Cardiac muscle cell (in vitro differentiated cells and primary cell): ENCODE measurements at regions not wholly inside any gene's neighbourhood (a gene's known extent, or its start where the extent isn't known, plus 50 kb on each side); places are given as distances from the start of the nearest gene placed in this dataset.

Experiments
- DNase-seq, 2 donors: peaks; one replicate each; pipeline versions ENCODE4 v3.0.0 to v3.0.0-alpha.2; 2010 to 2017; ENCODE audit warnings: low read depth in 1 of 2, low spot score in 1 of 2
- H3K27ac ChIP-seq: fragments of 200-600 bp; sonication (generic); 2 replicates; pipeline ENCODE4 v1.5.1; 2016
- H3K27me3 ChIP-seq: fragments of 200-600 bp; sonication (generic); 2 replicates; pipeline ENCODE4 v1.6.0; 2016; ENCODE audit warnings: control low read depth
- H3K36me3 ChIP-seq: fragments of 200-600 bp; sonication (generic); 2 replicates; pipeline ENCODE4 v1.5.1; 2016; ENCODE audit warnings: control low read depth
- H3K4me1 ChIP-seq: fragments of 200-600 bp; sonication (generic); 2 replicates; pipeline ENCODE4 v1.8.1; 2017; ENCODE audit warnings: low read depth, mild to moderate bottlenecking, mixed run types
- H3K4me3 ChIP-seq: fragments of 200-600 bp; sonication (generic); 2 replicates; pipeline ENCODE4 v1.5.1; 2016; ENCODE audit warnings: mild to moderate bottlenecking
- H3K9me3 ChIP-seq: fragments of 200-600 bp; sonication (generic); 2 replicates; pipeline ENCODE4 v1.5.1; 2017; ENCODE audit warnings: low read depth, mild to moderate bottlenecking, control low read depth
- TF ChIP-seq, protein P1 (sequence below): IDR thresholded peaks from 2 replicates; pipeline ENCODE4 v1.5.1; 2012; ENCODE audit warnings: low read depth, mild to moderate bottlenecking, low read length

DNA sequence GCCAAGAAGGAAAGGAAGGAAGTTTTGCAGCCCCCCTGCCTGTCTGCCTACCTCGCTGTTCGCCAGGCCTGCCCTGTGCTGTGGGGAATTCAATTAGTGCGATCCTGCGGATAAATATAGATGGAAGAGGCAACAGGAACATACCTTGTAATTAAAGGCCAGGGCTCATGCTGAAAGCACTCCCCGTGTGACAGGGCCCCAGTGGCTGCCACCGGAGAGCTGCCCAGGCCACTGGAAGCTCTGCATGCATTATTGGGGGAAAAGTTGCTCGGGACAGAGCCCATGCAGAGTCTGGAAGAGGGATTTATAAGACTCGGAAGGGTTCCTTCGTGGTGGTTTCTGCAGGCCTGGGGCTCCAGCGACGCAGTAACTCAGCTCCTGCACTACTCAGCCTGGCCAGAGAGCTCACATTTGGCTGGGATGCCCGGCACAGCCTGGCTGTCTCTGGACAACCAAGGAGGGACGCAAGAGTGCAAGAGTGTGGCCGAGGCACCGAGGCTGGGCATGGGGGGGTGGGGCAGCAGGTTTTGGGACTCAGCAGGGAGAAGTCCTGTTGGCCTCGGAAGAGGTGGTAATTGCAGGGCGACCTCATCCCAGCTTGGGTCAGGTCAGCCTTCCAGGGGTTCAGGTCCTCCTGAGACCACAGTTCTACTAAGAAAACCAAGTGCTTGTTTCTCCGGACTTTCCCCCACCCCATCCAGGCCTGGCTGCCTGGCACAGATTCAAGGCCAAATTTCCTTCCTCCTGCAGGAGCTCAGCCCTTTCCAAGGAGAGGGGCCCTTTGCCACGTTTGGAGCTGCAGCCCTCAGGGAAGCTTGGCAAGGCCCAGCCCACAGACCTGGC is 68.1 kb upstream of the GGTA1 start:
- no peaks in the 10 kb centered on the region for H3K36me3 ChIP-seq
- DNase-seq: peak; percentile 17 to 29
- TF ChIP-seq, protein P1, sequence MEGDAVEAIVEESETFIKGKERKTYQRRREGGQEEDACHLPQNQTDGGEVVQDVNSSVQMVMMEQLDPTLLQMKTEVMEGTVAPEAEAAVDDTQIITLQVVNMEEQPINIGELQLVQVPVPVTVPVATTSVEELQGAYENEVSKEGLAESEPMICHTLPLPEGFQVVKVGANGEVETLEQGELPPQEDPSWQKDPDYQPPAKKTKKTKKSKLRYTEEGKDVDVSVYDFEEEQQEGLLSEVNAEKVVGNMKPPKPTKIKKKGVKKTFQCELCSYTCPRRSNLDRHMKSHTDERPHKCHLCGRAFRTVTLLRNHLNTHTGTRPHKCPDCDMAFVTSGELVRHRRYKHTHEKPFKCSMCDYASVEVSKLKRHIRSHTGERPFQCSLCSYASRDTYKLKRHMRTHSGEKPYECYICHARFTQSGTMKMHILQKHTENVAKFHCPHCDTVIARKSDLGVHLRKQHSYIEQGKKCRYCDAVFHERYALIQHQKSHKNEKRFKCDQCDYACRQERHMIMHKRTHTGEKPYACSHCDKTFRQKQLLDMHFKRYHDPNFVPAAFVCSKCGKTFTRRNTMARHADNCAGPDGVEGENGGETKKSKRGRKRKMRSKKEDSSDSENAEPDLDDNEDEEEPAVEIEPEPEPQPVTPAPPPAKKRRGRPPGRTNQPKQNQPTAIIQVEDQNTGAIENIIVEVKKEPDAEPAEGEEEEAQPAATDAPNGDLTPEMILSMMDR: no peak
- peaks cover 20% of the 10 kb centered on the region for H3K4me1 ChIP-seq
- no peaks in the 10 kb centered on the region for H3K27me3 ChIP-seq
- H3K27ac ChIP-seq: peak overlapping the region; percentile 40
- H3K9me3 ChIP-seq: no peaks in the 10 kb centered on the region
- H3K4me3 ChIP-seq: no peak overlapping the region

DNA sequence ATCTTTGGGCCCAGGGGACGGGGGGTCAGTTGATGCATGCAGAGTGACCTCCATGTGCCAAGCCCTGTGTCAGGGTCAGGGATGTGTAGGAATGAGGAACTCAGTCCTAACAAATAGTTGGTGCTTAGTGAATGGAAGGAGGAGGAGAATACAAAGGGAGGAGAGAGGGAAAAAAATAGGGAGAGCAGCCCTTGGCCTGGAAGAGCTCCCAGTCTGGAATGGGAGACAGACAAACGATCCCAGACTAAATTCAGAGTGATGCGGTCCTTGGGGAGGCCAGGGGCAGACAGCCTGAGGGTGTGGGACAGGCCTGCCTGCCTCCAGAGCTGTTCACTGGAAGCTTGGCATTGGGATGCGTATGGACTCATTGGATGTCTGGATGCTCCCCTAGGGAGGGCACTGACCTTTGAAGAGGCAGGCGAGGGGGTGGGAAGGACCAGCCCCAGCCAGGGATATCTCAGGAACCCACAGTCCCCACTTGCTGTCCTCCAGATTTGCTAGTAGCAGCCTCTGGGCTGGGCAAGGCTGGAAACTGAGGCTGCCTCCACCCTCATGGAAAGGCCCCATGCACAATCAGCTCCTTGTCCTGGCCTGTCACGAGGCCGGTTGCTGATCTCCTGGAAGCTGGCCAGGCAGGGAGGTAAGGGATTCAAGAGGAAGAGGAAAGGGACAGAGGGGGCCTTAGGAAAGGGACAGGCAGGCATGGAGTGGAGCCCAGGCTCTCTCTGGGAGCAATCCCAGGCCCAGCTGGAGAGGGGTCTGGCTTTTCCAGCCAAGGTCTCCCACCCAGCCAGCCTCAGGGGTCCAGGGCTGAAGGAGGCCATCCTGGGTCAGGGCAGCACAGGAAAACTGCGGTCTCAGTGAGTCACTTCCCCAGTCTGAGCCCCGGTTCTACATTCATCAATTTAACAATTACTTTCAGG is 69.0 kb upstream of the GGTA1 start:
- TF ChIP-seq, protein P1: no peak
- Histone ChIP-seq H3K36me3 (no peaks in the 10 kb centered on the region), H3K4me3 (no peak overlapping the region), H3K27me3 (no peaks in the 10 kb centered on the region), H3K4me1 (peaks cover 20% of the 10 kb centered on the region), H3K9me3 (no peaks in the 10 kb centered on the region), H3K27ac (no peak overlapping the region)
- DNase-seq: peak in 1 of 2 donors; percentile 36

DNA sequence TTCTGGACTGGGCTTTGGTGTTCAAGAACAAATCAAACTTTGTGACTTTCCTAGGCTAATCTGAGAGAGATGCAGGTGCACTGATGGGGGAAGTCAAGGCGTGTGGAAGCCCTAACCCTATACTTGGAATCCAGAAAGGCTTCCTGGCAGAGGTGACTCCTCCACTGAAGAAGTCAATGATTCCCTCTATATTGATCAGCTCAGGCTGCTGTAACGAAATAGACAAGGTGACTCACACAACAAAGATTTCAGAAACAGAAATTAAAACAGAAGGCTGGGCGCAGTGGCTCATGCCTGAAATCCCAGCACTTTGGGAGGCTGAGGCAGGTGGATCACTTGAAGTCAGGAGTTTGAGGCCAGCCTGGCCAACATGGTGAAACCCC is 69.6 kb upstream of the GGTA1 start:
- Histone ChIP-seq H3K9me3 (no peaks in the 10 kb centered on the region), H3K27ac (no peak overlapping the region), H3K4me1 (peaks cover 20% of the 10 kb centered on the region), H3K36me3 (no peaks in the 10 kb centered on the region), H3K4me3 (no peak overlapping the region), H3K27me3 (no peaks in the 10 kb centered on the region)
- no peak for DNase-seq
- TF ChIP-seq, protein P1: no peak

DNA sequence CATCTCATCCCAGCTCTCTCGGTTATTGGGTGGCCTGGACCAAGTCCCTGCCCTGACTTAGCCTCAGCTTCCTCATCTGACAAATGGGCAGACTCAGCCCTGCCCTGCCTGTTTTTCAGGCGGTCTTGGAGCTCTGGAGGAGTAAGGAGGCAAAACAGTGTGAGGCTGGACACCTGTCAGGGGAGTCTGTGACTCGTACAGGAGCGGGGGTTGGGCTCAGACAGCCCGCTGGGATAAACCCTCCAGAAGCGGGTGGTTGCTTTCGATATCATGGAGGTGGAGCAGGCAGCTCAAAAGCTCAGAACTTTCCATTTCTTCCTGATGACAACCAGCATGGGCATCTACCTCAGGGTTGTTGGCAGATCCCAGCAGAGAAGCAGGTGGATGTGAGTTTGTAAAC is 72.9 kb upstream of the GGTA1 start:
- no peak overlapping the region for H3K4me3 ChIP-seq
- peaks cover 30% of the 10 kb centered on the region for H3K4me1 ChIP-seq
- H3K27me3 ChIP-seq: no peaks in the 10 kb centered on the region
- DNase-seq: no peak
- no peak overlapping the region for H3K27ac ChIP-seq
- TF ChIP-seq, protein P1: no peak
- no peaks in the 10 kb centered on the region for H3K36me3 ChIP-seq
- no peaks in the 10 kb centered on the region for H3K9me3 ChIP-seq

DNA sequence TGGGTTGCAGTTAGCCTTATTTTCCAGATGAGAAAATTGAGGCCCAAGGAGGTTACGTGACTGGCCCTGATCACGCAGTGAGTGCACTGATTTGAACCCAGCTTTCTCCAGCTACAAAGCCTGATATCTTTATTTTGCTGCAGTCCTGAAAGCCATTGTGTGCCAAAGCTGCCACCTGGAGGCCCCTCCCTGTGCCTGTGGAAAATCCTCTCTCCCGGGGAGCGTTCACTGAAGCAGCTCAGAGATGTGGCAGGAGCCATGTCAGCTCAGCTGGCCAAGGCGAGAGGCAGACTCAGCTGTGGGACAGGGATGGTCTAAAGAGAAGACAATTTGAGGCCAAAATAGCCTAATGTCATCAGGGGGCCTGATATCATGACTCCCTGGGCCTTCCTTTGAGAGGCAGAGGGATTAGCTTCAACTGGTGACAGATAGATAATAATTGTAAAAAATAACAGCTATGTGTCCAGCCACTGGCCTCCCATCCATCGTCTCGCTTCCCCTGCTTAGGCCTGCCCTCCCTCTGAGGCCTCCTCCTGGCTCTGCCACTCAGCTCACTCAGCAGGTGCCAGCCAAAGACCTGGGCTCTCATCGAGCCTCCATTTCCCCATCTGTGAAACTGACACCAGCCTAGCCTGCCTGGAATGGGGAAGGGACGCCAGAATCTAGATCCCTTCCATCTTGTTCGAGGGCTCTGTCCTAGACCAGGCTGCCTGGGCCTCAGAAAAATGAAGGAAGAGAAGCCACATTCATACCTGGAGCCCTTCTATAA is 74.3 kb upstream of the GGTA1 start:
- Histone ChIP-seq H3K4me3 (no peak overlapping the region), H3K27me3 (no peaks in the 10 kb centered on the region), H3K27ac (no peak overlapping the region), H3K36me3 (no peaks in the 10 kb centered on the region), H3K9me3 (no peaks in the 10 kb centered on the region), H3K4me1 (peaks cover 18% of the 10 kb centered on the region)
- TF ChIP-seq, protein P1: no peak
- DNase-seq: no peak
